OCI-LY1 (cell line): ENCODE measurements at regions not wholly inside any gene's neighbourhood (a gene's known extent, or its start where the extent isn't known, plus 50 kb on each side); places are given as distances from the start of the nearest gene placed in this dataset.

Experiments used
- EZH2 ChIP-seq: fragments of 200-600 bp; sonication (generic), shearing (Covaris generic); IDR thresholded peaks from 2 replicates; pipeline ENCODE4 v1.8.0; 2017; ENCODE audit warnings: borderline replicate concordance, mixed run types, mild to moderate bottlenecking, antibody characterized with exemption, low read length, moderate library complexity, mixed read lengths
- TF ChIP-seq, protein P1 (sequence below): fragments of 200-600 bp; sonication (generic), shearing (Covaris generic); IDR thresholded peaks from 2 replicates; pipeline ENCODE4 v1.5.1; 2017; ENCODE audit warnings: mild to moderate bottlenecking, antibody characterized with exemption, low read length, moderate library complexity, mixed read lengths

DNA sequence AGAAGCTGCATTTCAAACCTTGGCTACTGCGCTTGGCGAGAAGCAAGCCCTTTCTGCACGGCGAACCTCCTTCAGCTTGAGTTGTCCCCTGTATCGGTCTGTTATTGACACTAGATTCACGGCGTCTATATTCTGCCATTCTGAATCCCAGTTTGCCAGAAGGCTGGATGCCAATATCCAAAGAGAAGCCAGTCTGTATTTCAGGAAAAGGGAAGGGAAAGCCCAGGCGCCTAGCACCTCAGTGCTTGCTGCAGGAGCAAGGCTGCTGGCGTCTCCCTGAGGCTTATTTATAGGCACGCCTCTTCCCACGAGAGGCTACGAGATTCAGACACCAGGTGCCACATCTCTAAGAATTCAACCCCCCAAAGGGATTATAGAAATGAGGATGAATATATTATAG is 89.6 kb upstream of the CDH4 start:
- TF ChIP-seq, protein P1, sequence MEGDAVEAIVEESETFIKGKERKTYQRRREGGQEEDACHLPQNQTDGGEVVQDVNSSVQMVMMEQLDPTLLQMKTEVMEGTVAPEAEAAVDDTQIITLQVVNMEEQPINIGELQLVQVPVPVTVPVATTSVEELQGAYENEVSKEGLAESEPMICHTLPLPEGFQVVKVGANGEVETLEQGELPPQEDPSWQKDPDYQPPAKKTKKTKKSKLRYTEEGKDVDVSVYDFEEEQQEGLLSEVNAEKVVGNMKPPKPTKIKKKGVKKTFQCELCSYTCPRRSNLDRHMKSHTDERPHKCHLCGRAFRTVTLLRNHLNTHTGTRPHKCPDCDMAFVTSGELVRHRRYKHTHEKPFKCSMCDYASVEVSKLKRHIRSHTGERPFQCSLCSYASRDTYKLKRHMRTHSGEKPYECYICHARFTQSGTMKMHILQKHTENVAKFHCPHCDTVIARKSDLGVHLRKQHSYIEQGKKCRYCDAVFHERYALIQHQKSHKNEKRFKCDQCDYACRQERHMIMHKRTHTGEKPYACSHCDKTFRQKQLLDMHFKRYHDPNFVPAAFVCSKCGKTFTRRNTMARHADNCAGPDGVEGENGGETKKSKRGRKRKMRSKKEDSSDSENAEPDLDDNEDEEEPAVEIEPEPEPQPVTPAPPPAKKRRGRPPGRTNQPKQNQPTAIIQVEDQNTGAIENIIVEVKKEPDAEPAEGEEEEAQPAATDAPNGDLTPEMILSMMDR = no peak
- TF ChIP-seq EZH2 = no peak
